Stimulated activated CD8-positive, alpha-beta memory T cell treated with anti-CD3 and anti-CD28 coated beads, Interleukin-4, amount 100 ng/mL, for 24 hours (primary cell): ENCODE measurements at regions not wholly inside any gene's neighbourhood (a gene's known extent, or its start where the extent isn't known, plus 50 kb on each side); places are given as distances from the start of the nearest gene placed in this dataset.
"Not testable (repeated sequence)": the region's sequence is repeated elsewhere in the genome, so short reads cannot be mapped to it uniquely, and the experiment has no call there.

Experiments used
- DNase-seq: peaks from one replicate; pipeline ENCODE4 v3.0.0-alpha.2; 2020; ENCODE audit warnings: low read depth

DNA sequence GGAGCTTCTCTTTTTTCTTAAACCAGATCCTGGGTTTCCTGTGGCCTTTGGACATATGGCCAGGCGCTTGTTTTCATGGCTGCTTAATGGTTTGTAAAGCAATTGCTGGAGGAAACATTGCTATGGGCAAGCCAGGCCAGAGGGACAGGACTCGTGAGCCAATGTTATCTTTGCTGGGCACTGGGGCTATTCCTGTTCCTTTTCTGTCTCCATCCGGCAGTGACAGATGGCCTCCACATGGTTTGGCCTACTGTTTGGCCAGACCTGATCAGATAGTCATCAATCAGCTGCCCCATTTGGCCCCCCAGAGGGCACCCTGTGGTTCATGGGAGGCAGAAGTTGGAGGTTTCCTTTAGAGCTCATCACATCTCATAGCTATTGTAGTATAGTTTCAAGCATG lies 326.1 kb upstream of the ROPN1 start:
- no peak for DNase-seq

DNA sequence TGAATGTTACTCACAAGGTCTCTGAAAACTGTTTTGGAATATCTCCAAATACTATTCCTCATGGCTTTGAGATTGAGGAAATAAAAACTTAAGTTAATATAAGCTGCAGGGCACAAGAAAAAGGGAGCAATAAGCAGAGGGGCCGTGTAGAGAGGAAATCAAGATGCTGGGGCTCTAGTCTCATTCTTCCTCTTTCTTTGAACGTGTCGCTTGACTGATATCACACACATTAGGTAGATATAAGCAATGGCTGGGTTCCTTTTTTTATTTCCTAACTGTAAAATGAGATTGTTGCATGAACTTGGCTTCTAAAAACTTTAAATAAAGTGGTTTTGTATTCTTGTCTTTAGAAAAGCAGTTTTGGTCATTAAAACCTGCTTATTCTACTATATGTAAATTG lies 326.7 kb upstream of the ROPN1 start:
- no peak for DNase-seq

DNA sequence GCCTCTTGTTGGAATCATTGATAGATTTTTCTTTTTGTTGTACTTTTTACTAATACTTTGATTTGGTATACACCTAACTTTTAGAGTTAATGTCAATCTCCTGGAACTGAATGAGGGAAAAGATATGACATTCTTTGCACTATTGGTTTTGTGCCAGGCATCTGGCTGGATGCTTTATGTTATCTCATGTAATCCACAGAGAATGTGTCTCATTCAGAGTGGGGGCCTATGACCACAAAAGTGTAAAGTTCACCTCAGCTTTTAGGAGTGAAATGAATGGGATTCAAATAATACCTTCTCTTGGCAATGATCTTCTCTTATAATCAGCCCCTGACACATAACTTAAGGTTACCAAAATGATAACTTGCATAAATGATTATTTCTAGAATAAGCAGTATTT lies 329.1 kb upstream of the ROPN1 start:
- DNase-seq, result no peak

- DNase-seq, result no peak
Observed at GRCh38 chr3:124322309-124322880, 330.5 kb upstream of the ROPN1 start.

DNA sequence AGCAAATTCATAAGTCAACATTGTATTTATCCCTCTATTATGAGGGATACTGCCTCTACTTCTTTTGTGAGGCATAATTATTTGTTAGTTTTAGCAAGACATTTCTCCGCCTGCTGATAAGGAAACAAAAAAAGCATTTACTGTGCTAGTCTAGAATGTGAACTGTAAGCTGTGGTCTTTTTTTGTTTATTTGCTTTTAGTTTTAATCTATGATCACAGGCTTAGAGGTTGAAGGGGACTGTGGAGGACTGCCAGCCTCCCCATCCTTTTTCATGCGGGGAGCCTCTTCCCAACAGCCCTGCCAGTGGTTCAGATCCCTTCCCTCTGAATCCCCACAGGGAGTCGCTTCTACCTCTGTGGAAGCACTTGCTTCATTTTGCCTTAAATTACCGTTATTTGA lies 331.0 kb upstream of the ROPN1 start:
- no peak for DNase-seq

DNA sequence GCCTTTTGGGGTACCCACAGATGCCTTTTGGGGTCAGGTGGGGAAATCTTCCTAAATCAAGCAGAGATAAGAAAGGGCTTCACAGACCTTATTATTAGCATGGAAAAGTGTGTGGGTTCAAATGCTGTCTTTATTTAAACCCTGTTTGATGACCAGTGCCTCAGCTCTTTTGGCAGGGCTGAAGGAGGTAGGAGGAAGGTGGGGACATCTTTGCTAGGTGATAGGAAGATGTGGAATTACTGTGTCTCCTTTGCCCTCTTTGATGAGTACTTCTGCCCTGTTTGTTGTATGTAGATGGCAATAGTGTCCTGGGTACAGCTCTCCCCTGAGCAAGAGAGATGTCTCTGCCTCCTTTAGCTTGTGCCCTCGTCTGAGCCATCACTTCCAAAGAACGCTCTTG lies 333.3 kb upstream of the ROPN1 start:
- DNase-seq, result no peak

- DNase-seq, result no peak
Observed at GRCh38 chr3:124329723-124330122, 337.8 kb upstream of the ROPN1 start.

GRCh38 chr3:124333931-124334640 lies 342.2 kb upstream of the ROPN1 start:
- DNase-seq, result no peak

GRCh38 chr3:124336067-124336656 lies 344.2 kb upstream of the ROPN1 start:
- no peak for DNase-seq

GRCh38 chr3:124345845-124346244 lies 353.9 kb upstream of the ROPN1 start:
- DNase-seq, result no peak

- no peak for DNase-seq
Observed at GRCh38 chr3:124346487-124346886, 354.6 kb upstream of the ROPN1 start.

DNA sequence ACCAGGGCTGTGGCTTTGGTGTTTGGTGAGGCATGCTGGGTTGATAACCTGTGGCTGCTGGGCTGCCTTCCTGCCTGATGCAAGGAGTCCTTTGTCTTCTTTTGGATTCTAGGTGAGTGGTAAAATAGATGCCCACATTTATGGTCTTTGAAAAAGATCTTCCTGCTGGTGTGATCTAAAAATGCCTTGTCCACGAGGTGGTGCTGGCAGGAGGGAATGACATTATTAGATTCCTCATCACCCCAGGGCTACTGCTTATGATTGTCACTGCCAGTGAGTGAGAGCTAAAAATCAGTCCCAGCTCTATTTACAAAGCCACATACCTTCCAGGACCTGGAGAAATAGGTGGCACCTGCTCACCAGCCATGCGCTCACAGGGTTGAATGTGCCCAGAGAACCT lies 355.5 kb upstream of the ROPN1 start:
- DNase-seq, result no peak

DNA sequence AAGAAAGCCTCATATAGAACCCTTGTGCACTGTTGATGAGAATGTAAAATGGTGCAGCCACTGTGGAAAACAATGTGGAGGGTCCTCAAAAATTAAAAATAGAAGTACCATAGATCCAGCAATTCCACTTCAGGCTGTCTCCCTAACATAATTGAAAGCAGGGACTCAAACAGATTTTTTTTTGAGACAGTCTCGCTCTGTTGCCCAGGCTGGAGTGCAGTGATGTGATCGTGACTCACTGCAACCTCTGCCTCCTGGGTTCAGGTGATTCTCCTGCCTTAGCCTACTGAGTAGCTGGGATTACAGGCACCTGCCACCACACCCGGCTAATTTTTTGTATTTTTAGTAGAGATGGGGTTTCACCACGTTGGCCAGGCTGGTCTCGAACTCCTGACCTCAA lies 356.6 kb upstream of the ROPN1 start:
- not testable (repeated sequence) for DNase-seq

DNA sequence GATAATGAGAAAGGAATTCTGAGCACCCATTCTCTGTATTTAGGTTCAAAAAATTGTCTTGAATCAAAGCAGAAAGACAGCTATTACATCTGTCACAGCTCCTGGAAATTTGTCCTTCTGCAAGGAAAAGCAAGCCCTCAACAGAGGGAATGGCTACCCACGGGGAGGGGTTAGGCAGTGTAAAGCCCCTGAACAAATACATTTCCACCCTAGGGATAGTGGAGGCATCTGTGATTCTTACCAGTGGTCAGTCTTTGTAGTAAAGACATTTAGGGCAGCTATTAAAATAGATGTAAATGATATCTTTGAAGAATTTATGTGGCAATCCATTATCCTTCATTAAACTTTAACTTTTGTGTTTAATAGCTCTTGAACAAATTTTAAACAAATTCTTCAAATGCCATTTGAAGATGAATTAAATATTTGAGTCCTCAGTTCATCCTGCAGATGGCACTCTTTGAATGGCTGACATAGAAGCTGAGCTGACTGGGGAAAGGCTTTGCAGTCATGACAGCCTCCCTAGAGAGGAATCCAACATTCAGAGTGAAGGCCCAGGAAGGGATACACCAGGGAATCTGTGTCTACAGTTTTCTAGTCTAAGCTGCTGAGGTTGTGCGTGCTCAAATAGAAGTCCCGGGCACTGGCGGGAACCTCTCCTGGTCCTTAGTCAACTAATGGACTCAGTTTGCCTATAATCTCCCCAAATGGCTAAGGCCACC lies 359.7 kb upstream of the ROPN1 start:
- no peak for DNase-seq

GRCh38 chr3:124352149-124352539 lies 360.2 kb upstream of the ROPN1 start:
- no peak for DNase-seq

- DNase-seq, result no peak
Observed at GRCh38 chr3:124353691-124354090, 361.8 kb upstream of the ROPN1 start.

GRCh38 chr3:124354150-124354549 lies 362.2 kb upstream of the ROPN1 start:
- DNase-seq, result no peak

GRCh38 chr3:124358156-124358555 lies 366.2 kb upstream of the ROPN1 start:
- DNase-seq, result no peak

DNA sequence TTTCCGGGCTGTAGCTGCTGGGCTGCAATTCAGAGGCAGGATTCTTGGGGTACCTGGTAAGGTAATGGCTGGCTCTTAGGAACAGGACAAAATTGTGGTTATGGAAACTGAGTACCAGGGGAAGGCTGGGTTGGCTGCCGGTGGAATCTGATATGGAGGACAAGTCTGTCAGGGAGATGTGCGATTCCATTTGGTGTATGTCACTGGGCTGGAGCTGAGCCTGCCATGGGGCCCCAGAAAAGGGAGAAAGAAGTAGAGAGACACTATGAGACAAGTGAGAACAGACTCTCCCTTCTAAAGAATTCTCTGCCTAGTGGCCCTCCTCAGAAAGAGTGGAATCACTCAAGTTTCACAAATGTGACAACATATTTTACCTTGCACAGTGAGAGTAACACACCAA lies 368.2 kb upstream of the ROPN1 start:
- no peak for DNase-seq

- DNase-seq, result no peak
Observed at GRCh38 chr3:124360563-124360962, 368.6 kb upstream of the ROPN1 start.

GRCh38 chr3:124361566-124361965 lies 368.7 kb upstream of the UMPS start:
- DNase-seq, result no peak

GRCh38 chr3:124362455-124362854 lies 367.8 kb upstream of the UMPS start:
- DNase-seq, result no peak

DNA sequence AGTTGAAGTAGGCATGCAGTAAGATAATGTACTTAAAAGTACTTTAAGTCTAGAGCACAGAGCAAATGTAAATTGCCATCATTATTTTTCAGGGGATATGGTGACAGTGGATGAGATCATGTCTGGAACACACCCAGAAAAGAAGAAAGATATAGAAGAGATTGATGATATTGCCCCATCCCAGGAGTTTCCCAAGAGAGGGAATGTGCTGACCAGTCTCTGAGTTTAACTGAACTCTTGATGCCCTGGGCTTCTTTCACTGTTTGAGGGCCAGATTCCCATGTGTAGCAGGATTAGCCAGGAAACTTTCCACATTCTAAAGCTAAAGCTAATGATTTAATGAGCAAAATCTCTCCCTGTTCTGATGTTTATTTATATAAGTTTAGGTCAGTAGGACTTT lies 366.8 kb upstream of the UMPS start:
- no peak for DNase-seq
